GM19395 (cell line): ENCODE measurements at regions not wholly inside any gene's neighbourhood (a gene's known extent, or its start where the extent isn't known, plus 50 kb on each side); places are given as distances from the start of the nearest gene placed in this dataset.

ENCODE experiments used
- ATAC-seq: cut with Tn5 transposase; IDR thresholded peaks from one replicate; pipeline ENCODE4 v1.9.1; 2021; ENCODE audit warnings: mild to moderate bottlenecking, moderate library complexity; ENCODE audit not compliant: unreplicated experiment

DNA sequence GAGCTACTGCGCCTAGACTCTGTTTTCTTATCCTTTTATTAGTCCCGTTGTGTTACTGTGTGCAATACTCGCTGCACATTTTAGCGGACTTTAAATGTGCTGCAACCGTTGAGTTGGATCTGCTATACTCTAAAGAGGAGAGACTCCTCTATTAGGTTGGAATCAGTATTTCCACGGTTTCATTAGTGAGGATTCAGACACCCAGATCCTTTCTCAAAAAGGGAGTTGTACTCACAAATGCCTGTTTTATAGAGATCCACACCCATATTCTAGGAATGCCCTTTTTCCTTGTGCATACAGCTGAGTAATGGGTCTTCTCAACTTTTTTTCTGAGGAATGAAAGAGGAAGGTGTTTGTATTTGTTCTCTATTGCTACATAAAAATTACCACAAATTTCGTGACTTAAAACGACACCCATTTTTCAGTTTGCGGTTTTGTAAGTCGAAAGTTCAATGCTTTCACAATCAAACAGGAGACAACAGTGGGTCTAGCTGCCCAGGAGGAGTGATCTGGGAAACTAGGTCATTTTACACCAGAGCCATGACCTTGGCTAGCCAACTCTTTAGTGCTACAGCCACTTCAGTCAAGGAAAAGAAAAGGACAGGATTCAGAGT lies 52.8 kb upstream of the SLC44A1 start:
- ATAC-seq = peak; percentile 82

DNA sequence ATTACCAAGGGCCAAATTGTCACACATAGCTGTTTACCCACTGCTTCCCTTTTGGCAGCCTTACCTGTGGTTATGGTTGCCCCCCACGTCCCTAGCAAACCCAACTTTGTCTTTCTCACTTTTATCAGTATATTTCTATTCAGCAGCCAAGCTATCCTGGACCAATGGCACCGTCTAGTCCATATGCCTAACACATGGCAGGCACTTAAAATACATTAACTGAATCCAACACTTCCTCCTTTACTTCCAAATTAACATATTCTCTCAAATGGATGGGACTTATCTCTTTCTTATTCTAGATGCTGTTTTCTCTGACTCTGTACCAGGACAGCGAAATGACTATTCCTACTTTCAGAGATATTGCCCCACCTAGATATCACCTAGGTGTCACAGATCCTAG lies 50.9 kb upstream of the SLC44A1 start:
- ATAC-seq = no peak

DNA sequence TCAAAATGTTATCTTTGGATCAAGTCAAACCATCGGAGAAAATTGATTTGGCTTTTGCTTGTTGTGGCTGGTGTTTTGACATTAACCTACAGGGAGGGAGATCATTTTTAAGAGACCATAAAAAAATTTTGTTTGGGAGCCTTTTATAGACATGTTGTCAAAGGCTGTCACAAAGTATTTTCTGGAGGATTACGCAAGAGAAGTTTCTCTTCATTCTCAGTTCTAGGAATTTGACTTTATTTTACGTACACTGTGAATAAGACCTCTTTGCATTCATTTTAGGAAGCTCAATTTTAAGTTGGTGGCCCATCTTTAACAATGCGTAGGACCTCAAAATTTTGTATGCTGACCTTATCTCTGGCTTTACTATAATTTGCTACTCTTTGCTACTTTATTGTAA lies 50.2 kb upstream of the SLC44A1 start:
- no peak for ATAC-seq
